GM12878 (cell line): ENCODE measurements at regions not wholly inside any gene's neighbourhood (a gene's known extent, or its start where the extent isn't known, plus 50 kb on each side); places are given as distances from the start of the nearest gene placed in this dataset.

Source experiments
- ATAC-seq: fragments of 200-7000 bp; cut with Tn5 transposase; 3 replicates; pipeline ENCODE4 v1.9.1; 2020; ENCODE audit warnings: mild to moderate bottlenecking, moderate library complexity
- BruUV-seq: library from RNA; stranded (reverse); fragments of 400-500 nt; replicated peaks from 2 replicates; lab custom pipeline; 2021; lab: Mats Ljungman, UMichigan
- CTCF ChIA-PET: fragments of 300-600 bp; sonication (Branson Sonifier 250); formaldehyde crosslinking; extraction: SDS; loops from one replicate; lab custom pipeline; 2021; ENCODE audit warnings: inconsistent platforms; lab: Yijun Ruan, JAX
- POLR2A ChIA-PET: fragments of 350-600 bp; formaldehyde crosslinking; extraction: SDS; loops from one replicate; lab custom pipeline; 2021; ENCODE audit warnings: inconsistent platforms; lab: Charles Lee
- RAD21 ChIA-PET: fragments of 300-600 bp; sonication (Branson Sonifier 250); formaldehyde crosslinking; loops from one replicate; lab custom pipeline; 2023; ENCODE audit warnings: antibody characterized with exemption; ENCODE audit not compliant: unreplicated experiment; lab: Charles Lee
- SMC1A ChIA-PET: fragments of 300-600 bp; sonication (Branson Sonifier 250); formaldehyde crosslinking; loops from one replicate; lab custom pipeline; 2023; ENCODE audit not compliant: unreplicated experiment, uncharacterized antibody; lab: Charles Lee
- DNase-seq: peaks from one replicate; pipeline ENCODE4 v3.0.0-alpha.2; 2011; ENCODE audit warnings: low read depth, low spot score
- FAIRE-seq: peaks from 3 replicates; lab custom pipeline; 2011; peaks lifted over from hg19 to GRCh38; lab: Jason Lieb, UNC
- H2AFZ ChIP-seq: 2 replicates; pipeline ENCODE4 v1.6.0; 2011; ENCODE audit warnings: low read depth, low read length, control low read depth; ENCODE audit not compliant: control insufficient read depth
- H3K27ac ChIP-seq: 2 replicates; pipeline ENCODE4 v1.5.1; 2011; ENCODE audit warnings: control low read depth; ENCODE audit not compliant: control insufficient read depth, insufficient read depth
- H3K27me3 ChIP-seq, 2 experiments: replicated peaks in 1 of 2; 2 replicates each; pipeline versions ENCODE4 v1.6.0 to v1.6.1; 2011; ENCODE audit warnings: low read length in 1 of 2; ENCODE audit not compliant: control insufficient read depth in 2 of 2, insufficient read depth in 2 of 2
- H3K36me3 ChIP-seq, 2 experiments: 2 replicates each; pipeline ENCODE4 v1.5.1; 2011; ENCODE audit warnings: low read length in 1 of 2; ENCODE audit not compliant: control insufficient read depth in 2 of 2, insufficient read depth in 2 of 2
- H3K4me1 ChIP-seq: 2 replicates; pipeline ENCODE4 v1.6.1; 2011; ENCODE audit warnings: mild to moderate bottlenecking, low read length, moderate library complexity, mixed read lengths; ENCODE audit not compliant: control insufficient read depth, insufficient read depth
- H3K4me2 ChIP-seq: 2 replicates; pipeline ENCODE4 v1.6.0; 2011; ENCODE audit warnings: control low read depth; ENCODE audit not compliant: control insufficient read depth, insufficient read depth
- H3K4me3 ChIP-seq: fragments of 200-600 bp; sonication (generic); 2 replicates; pipeline ENCODE4 v1.5.1; 2016
- H3K79me2 ChIP-seq: 2 replicates; pipeline ENCODE4 v1.6.0; 2011; ENCODE audit warnings: low read length; ENCODE audit not compliant: control insufficient read depth, insufficient read depth
- H3K9ac ChIP-seq: 2 replicates; pipeline ENCODE4 v1.8.0; 2011; ENCODE audit warnings: low read length, control low read depth, mixed read lengths; ENCODE audit not compliant: control insufficient read depth, insufficient read depth
- H3K9me3 ChIP-seq: replicated peaks from 3 replicates; pipeline ENCODE4 v1.5.1; 2011; ENCODE audit warnings: mild to moderate bottlenecking, low read length; ENCODE audit not compliant: control insufficient read depth, insufficient read depth
- H4K20me1 ChIP-seq: 2 replicates; pipeline ENCODE4 v1.6.0; 2011; ENCODE audit not compliant: control insufficient read depth, insufficient read depth
- BACH1 ChIP-seq: fragments of 450-650 bp; IDR thresholded peaks from 2 replicates; pipeline ENCODE4 v1.6.1; 2017; ENCODE audit warnings: mild to moderate bottlenecking, borderline replicate concordance
- E4F1 ChIP-seq: fragments of 450-650 bp; IDR thresholded peaks from 2 replicates; pipeline ENCODE4 v1.6.1; 2018; ENCODE audit warnings: borderline replicate concordance, mild to moderate bottlenecking; ENCODE audit not compliant: partially characterized antibody
- EP300 ChIP-seq, 2 experiments: fragments of 150-350 bp in 1 of 2; IDR thresholded peaks; 2 replicates each; pipeline ENCODE4 v1.6.1; 2011 to 2012; ENCODE audit warnings: low read depth in 2 of 2, low read length in 2 of 2, borderline replicate concordance in 1 of 2, improper control_type of control experiment in 1 of 2, inconsistent platforms in 1 of 2; ENCODE audit not compliant: control insufficient read depth in 1 of 2
- GATAD2B ChIP-seq: fragments of 450-650 bp; conservative IDR thresholded peaks from 2 replicates; pipeline ENCODE4 v1.6.1; 2017; ENCODE audit warnings: low read depth, mild to moderate bottlenecking, moderate library complexity
- MLLT1 ChIP-seq: fragments of 450-650 bp; IDR thresholded peaks from 2 replicates; pipeline ENCODE4 v1.6.1; 2016; ENCODE audit warnings: mild to moderate bottlenecking
- MYB ChIP-seq: fragments of 150-350 bp; IDR thresholded peaks from 2 replicates; pipeline ENCODE4 v1.6.1; 2014; ENCODE audit warnings: mild to moderate bottlenecking, low read depth, low read length, borderline replicate concordance
- NKRF ChIP-seq: fragments of 450-650 bp; conservative IDR thresholded peaks from 2 replicates; pipeline ENCODE4 v1.6.1; 2017; ENCODE audit warnings: mild to moderate bottlenecking, moderate library complexity
- PAX5 ChIP-seq: IDR thresholded peaks from 2 replicates; pipeline ENCODE4 v1.6.1; 2011; ENCODE audit warnings: low read depth, low read length, borderline replicate concordance
- POU2F2 ChIP-seq: IDR thresholded peaks from 3 replicates; pipeline ENCODE4 v1.6.1; 2011; ENCODE audit warnings: low read depth, mild to moderate bottlenecking, low read length, borderline replicate concordance
- RUNX3 ChIP-seq: IDR thresholded peaks from 2 replicates; pipeline ENCODE4 v1.6.1; 2012; ENCODE audit warnings: low read length, inconsistent platforms
- SKIL ChIP-seq: fragments of 450-650 bp; IDR thresholded peaks from 2 replicates; pipeline ENCODE4 v1.6.1; 2017; ENCODE audit warnings: mild to moderate bottlenecking, low read depth, inconsistent platforms; ENCODE audit not compliant: poor library complexity, severe bottlenecking
- SP1 ChIP-seq: IDR thresholded peaks from one replicate; pipeline ENCODE4 v1.6.1; 2011; ENCODE audit warnings: low read depth, low read length
- SREBF2 ChIP-seq: IDR thresholded peaks from 2 replicates; pipeline ENCODE4 v1.6.1; 2012; ENCODE audit warnings: mild to moderate bottlenecking, low read length
- ZSCAN29 ChIP-seq: fragments of 450-650 bp; IDR thresholded peaks from 2 replicates; pipeline ENCODE4 v1.6.1; 2017; ENCODE audit warnings: mild to moderate bottlenecking, moderate library complexity
- WGBS: methylation state at CpG from one replicate; pipeline ENCODE4 v1.1.6; 2016; ENCODE audit warnings: low lambda C conversion rate; ENCODE audit not compliant: insufficient replicate concordance, insufficient coverage; ENCODE audit errors: missing lambda C conversion rate; 5-methylcytosine and 5-hydroxymethylcytosine counted together
- in situ Hi-C: fragments of 300-500 bp; cut with MboI; formaldehyde crosslinking; loops from 9 replicates; pipeline ENCODE4 v1.14.3; 2018; ENCODE audit warnings: mixed read lengths
- intact Hi-C: fragments of 100-400 bp; cut with micrococcal nuclease; formaldehyde crosslinking; loops from one replicate; pipeline ENCODE4 v1.14.2; 2022; ENCODE audit not compliant: unreplicated experiment

GRCh38 chr10:3549118-3549517 is 235.9 kb downstream of the KLF6 start (continued):
- TF ChIP-seq SKIL: no peak
- no peak for TF ChIP-seq EP300 (IDR thresholded peaks at IDR 0.05; ENCODE audit: borderline replicate concordance in 1 of 2, control insufficient read depth in 1 of 2, low read depth in 2 of 2, low read length in 2 of 2)
- no peak for TF ChIP-seq RUNX3
- TF ChIP-seq SREBF2: no peak
- TF ChIP-seq BACH1: no peak
- no peak for TF ChIP-seq POU2F2
- TF ChIP-seq PAX5: no peak
- TF ChIP-seq NKRF: no peak

- Histone ChIP-seq H3K4me1 (no peaks in the 10 kb centered on the region), H2AFZ (no peak overlapping the region), H3K79me2 (no peaks in the 10 kb centered on the region), H4K20me1 (no peaks in the 10 kb centered on the region), H3K4me2 (no peak overlapping the region), H3K27me3 (no peaks in the 10 kb centered on the region; a peak in 1 of 4 replicates), H3K4me3 (no peak overlapping the region), H3K36me3 (no peaks in the 10 kb centered on the region), H3K9me3 (no peaks in the 10 kb centered on the region), H3K27ac (no peak overlapping the region), H3K9ac (no peak overlapping the region)
- ChIA-PET SMC1A (no interaction called here), RAD21 (no interaction called here), CTCF (no interaction called here), POLR2A (no interaction called here)
- intact Hi-C loops: no loop called here
- DNase-seq (no peak), ATAC-seq (no peak), FAIRE-seq (no peak)
- in situ Hi-C loops: no loop called here
- WGBS: 69% methylated on average over 1 of the region's 1 CpG
- no TSS peak for BruUV-seq
- no peak for TF ChIP-seq SP1
- no peak for TF ChIP-seq MLLT1
- no peak for TF ChIP-seq ZSCAN29
- TF ChIP-seq E4F1: no peak
- no peak for TF ChIP-seq MYB
- TF ChIP-seq GATAD2B: no peak
Observed at GRCh38 chr10:3548702-3549101, 236.3 kb downstream of the KLF6 start.
